Activated T-helper 2 cell treated with anti-CD3 and anti-CD28 coated beads, Interferon-gamma antibody, Interleukin-2, Interleukin-4, amounts not matched to agents 10 μg/mL and 5 μg/mL and 100 μg/mL, durations not matched to agents 14 hours and 24 hours and 36 hours (primary cell): ENCODE measurements at regions not wholly inside any gene's neighbourhood (a gene's known extent, or its start where the extent isn't known, plus 50 kb on each side); places are given as distances from the start of the nearest gene placed in this dataset.

Experiments
- DNase-seq: peaks from one replicate; pipeline ENCODE4 v3.0.0; 2021; ENCODE audit warnings: low spot score
- H3K27ac Mint-ChIP-seq: one replicate; pipeline ENCODE4 v1.8.0; 2021; ENCODE audit warnings: mixed read lengths
- H3K27me3 Mint-ChIP-seq: one replicate; pipeline ENCODE4 v1.8.0; 2021; ENCODE audit warnings: low read depth, mixed read lengths
- H3K36me3 Mint-ChIP-seq: one replicate; pipeline ENCODE4 v1.8.0; 2021; ENCODE audit warnings: low read depth, mixed read lengths
- H3K4me1 Mint-ChIP-seq: one replicate; pipeline ENCODE4 v1.8.0; 2021; ENCODE audit warnings: low read depth, mixed read lengths
- H3K4me3 Mint-ChIP-seq: one replicate; pipeline ENCODE4 v1.8.0; 2021; ENCODE audit warnings: low read depth, mild to moderate bottlenecking, moderate library complexity, mixed read lengths
- H3K9me3 Mint-ChIP-seq: one replicate; pipeline ENCODE4 v1.8.0; 2021; ENCODE audit warnings: mixed read lengths
- intact Hi-C: fragments of 100-400 bp; cut with micrococcal nuclease; formaldehyde crosslinking; loops from one replicate; pipeline ENCODE4 v1.15.1; 2023

DNA sequence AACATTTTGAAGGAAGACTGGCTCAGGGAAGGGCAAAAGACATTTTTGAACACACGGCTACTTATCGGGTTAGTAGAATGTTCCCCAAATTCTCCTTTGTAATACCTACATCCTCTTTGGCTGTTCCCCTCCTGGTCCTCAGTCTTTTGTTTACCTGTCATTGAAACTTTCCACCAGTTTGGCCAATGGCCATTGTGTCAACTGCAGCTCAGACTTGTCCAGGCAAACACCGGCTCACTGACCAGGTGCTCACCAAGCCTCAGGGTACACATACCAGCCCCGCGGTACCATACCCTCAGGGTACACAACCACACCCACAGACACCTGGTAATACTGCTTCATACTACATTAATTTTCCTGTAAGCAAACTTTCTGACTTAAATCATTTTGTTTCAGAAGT lies 84.8 kb upstream of the ZNF648 start:
- no peak overlapping the region for H3K4me3 Mint-ChIP-seq
- no peaks in the 10 kb centered on the region for H3K27me3 Mint-ChIP-seq
- no peak overlapping the region for H3K27ac Mint-ChIP-seq
- peaks cover 27% of the 10 kb centered on the region for H3K4me1 Mint-ChIP-seq
- no peak for DNase-seq
- no peaks in the 10 kb centered on the region for H3K36me3 Mint-ChIP-seq
- intact Hi-C loops, result loop anchor here (10.0 kb wide), 2 partner anchors 99 to 639 kb away; partner anchors contain the start of gene NPL
- no peaks in the 10 kb centered on the region for H3K9me3 Mint-ChIP-seq

DNA sequence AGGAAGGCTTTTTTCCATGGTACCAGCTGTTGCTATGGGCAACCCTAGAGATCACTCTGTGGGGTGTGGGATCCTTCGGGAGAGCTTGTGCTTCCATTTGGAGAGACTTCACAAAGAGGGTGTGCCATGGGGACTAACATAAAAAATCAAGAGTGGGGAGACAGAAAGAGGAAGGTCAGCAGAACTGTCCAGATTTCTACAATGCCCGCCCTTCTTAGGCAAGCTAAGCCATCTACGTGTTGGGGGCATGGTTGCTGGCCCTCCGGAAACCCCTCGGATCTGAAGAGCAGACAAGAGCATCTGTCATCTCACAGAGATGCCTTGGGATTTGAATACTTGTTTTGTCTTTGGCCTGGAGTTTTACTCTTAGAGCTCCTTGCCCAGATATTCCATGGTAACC lies 83.9 kb upstream of the ZNF648 start:
- Mint-ChIP-seq H3K9me3 (no peaks in the 10 kb centered on the region), H3K27me3 (peaks cover 3% of the 10 kb centered on the region), H3K4me1 (peaks cover 27% of the 10 kb centered on the region), H3K36me3 (no peaks in the 10 kb centered on the region), H3K4me3 (no peak overlapping the region), H3K27ac (no peak overlapping the region)
- no peak for DNase-seq
- intact Hi-C loops, result loop anchor here (10.0 kb wide), 2 partner anchors 99 to 639 kb away; partner anchors contain the start of gene NPL

GRCh38 chr1:182144646-182145030 lies 83.1 kb upstream of the ZNF648 start:
- no peak for DNase-seq
- H3K27me3 Mint-ChIP-seq, result peaks cover 3% of the 10 kb centered on the region
- intact Hi-C loops, result loop anchor here (10.0 kb wide), 2 partner anchors 100 to 640 kb away; partner anchors contain the start of gene NPL

DNA sequence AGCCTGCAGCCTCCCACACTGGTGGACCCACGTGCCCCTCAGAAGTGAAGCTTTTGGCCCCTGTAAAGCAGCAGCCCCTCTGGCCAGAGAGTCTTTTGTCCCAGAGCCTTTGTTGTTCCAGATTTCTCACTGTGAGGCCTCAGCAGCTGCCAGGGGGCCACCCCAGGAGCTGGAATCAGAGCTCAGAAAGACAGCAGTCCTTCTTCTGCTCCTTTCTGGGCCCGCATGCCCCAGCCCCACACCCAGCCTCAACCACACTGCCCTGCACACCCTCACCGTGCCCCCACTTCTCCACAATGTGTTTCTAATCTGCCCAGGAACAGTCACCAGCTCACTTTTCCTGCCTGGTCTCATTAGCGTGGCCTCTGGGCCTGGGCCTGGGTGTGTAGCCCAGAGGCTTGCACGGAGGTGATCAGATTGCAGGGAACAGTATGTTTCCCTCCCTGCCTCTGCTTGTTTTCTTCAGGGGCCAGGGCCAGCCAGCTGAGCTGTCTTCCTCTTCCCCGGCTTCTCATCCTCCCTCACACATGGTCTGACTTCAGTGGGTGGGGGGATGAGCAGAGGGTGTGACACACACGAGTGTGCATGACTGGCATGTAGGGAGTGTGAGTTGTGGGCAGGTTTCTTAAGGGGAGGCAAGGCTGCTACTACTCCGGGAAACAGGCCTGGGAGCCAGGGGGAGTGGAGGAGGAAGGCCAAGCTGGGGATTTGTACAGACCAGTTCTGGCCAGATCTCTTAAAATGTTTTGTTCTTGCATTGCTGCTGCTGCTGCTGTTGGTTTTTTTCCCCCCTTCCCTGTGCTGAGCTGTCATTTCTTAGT lies 82.5 kb upstream of the ZNF648 start:
- no peak for DNase-seq
- no peaks in the 10 kb centered on the region for H3K36me3 Mint-ChIP-seq
- peaks cover 5% of the 10 kb centered on the region for H3K27me3 Mint-ChIP-seq
- intact Hi-C loops, result loop anchor here (1.0 to 10.0 kb wide), 5 partner anchors 59 to 641 kb away; partner anchors contain the start of genes GLUL and NPL
- no peaks in the 10 kb centered on the region for H3K9me3 Mint-ChIP-seq
- H3K27ac Mint-ChIP-seq, result no peak overlapping the region
- H3K4me1 Mint-ChIP-seq, result peaks cover 18% of the 10 kb centered on the region
- no peak overlapping the region for H3K4me3 Mint-ChIP-seq

More at GRCh38 chr1:182144646-182145030, 83.1 kb upstream of the ZNF648 start:
- no peaks in the 10 kb centered on the region for H3K36me3 Mint-ChIP-seq
- H3K9me3 Mint-ChIP-seq, result no peaks in the 10 kb centered on the region
- H3K4me3 Mint-ChIP-seq, result no peak overlapping the region
- peaks cover 24% of the 10 kb centered on the region for H3K4me1 Mint-ChIP-seq
- no peak overlapping the region for H3K27ac Mint-ChIP-seq

DNA sequence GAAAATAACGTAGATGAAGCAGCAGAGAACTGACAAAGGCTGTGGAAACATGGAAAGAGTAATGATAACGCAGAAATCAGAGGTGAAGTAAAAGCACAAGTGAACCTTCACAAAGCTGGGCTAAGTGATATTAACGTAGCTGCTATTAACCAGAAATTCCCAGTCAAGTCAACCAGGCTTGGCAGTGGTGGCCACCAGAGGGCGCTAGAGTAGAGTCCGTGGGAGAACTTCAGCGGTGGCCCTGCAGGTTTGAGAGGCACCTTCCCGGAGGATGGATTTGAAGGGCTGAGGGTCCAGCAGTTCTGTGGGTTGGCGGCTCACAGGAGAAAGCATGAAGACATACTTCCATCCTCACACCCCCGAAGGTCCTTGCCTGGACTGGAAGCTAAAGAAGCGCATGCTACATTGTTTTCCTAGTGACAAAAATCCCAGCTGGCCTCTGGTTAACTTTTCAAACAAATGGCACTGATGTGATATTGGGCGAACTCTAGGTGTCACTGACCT lies 81.7 kb upstream of the ZNF648 start:
- Mint-ChIP-seq H3K9me3 (no peaks in the 10 kb centered on the region), H3K27ac (no peak overlapping the region)
- intact Hi-C loops, result loop anchor here (1.0 to 10.0 kb wide), 5 partner anchors 58 to 642 kb away; partner anchors contain the start of genes GLUL and NPL

GRCh38 chr1:182142621-182143020 lies 81.1 kb upstream of the ZNF648 start:
- no peak for DNase-seq
- intact Hi-C loops, result loop anchor here (1.0 to 10.0 kb wide), 5 partner anchors 57 to 642 kb away; partner anchors contain the start of genes GLUL and NPL
- H3K4me1 Mint-ChIP-seq, result peaks cover 12% of the 10 kb centered on the region
- no peaks in the 10 kb centered on the region for H3K36me3 Mint-ChIP-seq
- H3K27ac Mint-ChIP-seq, result no peak overlapping the region
- no peaks in the 10 kb centered on the region for H3K9me3 Mint-ChIP-seq
- no peak overlapping the region for H3K4me3 Mint-ChIP-seq
- peaks cover 10% of the 10 kb centered on the region for H3K27me3 Mint-ChIP-seq

More for the DNA sequence above, 81.7 kb upstream of the ZNF648 start:
- Mint-ChIP-seq H3K4me3 (no peak overlapping the region), H3K4me1 (peaks cover 12% of the 10 kb centered on the region), H3K27me3 (peaks cover 6% of the 10 kb centered on the region), H3K36me3 (no peaks in the 10 kb centered on the region)
- DNase-seq, result peak; percentile 71

DNA sequence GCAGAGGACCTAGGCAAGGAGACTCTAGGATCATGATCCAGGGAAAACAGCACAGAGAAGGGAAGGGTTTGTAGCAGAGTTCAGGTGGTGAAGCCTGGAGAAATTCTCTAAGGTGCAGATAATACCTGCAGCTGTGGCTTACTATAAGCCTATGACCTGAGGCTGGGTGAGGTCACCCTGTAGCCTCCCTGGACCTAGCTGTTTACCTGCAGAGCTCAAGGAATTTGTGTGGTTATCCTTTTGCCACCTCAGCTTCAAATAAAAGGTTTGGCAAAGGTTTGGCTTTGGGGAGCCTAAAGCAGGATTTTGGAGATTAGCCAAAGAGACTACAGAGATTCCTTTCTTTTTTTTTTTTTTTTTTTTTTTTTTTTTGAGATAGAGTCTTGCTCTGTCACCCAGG lies 79.5 kb upstream of the ZNF648 start:
- peaks cover 10% of the 10 kb centered on the region for H3K27me3 Mint-ChIP-seq
- no peak overlapping the region for H3K27ac Mint-ChIP-seq
- H3K4me1 Mint-ChIP-seq, result peaks cover 10% of the 10 kb centered on the region
- no peak for DNase-seq
- intact Hi-C loops, result loop anchor here (10.0 kb wide), 2 partner anchors 104 to 644 kb away; partner anchors contain the start of gene NPL
- no peaks in the 10 kb centered on the region for H3K36me3 Mint-ChIP-seq
- no peak overlapping the region for H3K4me3 Mint-ChIP-seq
- H3K9me3 Mint-ChIP-seq, result no peaks in the 10 kb centered on the region

DNA sequence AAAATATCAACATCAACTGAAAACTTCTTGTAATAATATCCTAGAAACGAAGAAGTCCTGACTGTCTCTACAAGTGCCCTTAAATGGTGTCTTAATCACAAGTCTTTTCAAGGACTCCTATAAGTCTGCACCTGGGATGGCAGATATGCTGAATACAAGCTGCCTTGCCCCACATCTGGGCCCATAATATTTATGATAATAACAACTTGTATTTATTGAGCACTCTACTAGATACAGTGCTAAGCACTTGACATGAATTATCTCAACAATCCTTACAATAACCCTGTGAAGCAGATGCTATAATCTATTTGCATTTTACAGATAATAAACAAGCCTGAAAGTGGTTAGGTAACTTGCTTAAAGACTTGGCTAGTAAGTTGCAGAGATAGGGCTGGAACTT lies 78.0 kb upstream of the ZNF648 start:
- no peak overlapping the region for H3K27ac Mint-ChIP-seq
- no peak overlapping the region for H3K4me3 Mint-ChIP-seq
- H3K27me3 Mint-ChIP-seq, result peaks cover 10% of the 10 kb centered on the region
- no peak for DNase-seq
- peaks cover 2% of the 10 kb centered on the region for H3K4me1 Mint-ChIP-seq
- intact Hi-C loops, result no loop called here
- H3K36me3 Mint-ChIP-seq, result no peaks in the 10 kb centered on the region
- H3K9me3 Mint-ChIP-seq, result peaks cover 14% of the 10 kb centered on the region

GRCh38 chr1:182137546-182137945 lies 76.0 kb upstream of the ZNF648 start:
- Mint-ChIP-seq H3K4me3 (no peak overlapping the region), H3K27ac (no peak overlapping the region), H3K27me3 (peaks cover 10% of the 10 kb centered on the region), H3K9me3 (peaks cover 27% of the 10 kb centered on the region), H3K4me1 (no peaks in the 10 kb centered on the region), H3K36me3 (no peaks in the 10 kb centered on the region)
- intact Hi-C loops, result no loop called here
- DNase-seq, result no peak

DNA sequence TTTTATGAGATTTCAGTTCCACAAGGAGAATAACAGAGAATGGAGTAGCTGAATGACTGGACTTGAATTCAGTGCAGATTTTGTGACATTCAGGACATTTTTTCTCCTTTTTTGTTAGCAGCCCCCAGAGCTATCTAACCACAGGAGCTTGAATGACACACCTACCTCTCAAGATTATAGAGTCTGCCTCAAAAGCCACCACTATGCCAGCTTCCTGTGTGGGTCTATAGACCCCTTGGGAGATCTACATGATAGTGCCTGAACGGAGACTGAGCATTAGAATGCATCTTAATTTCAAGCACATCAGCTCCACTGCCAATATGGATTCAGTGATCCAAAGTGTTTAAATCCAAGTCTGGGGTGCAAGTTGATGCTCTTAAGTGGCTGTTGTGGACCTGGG lies 74.4 kb upstream of the ZNF648 start:
- Mint-ChIP-seq H3K27ac (no peak overlapping the region), H3K27me3 (peaks cover 10% of the 10 kb centered on the region), H3K4me1 (no peaks in the 10 kb centered on the region), H3K9me3 (peaks cover 27% of the 10 kb centered on the region), H3K36me3 (no peaks in the 10 kb centered on the region), H3K4me3 (no peak overlapping the region)
- no peak for DNase-seq
- intact Hi-C loops, result no loop called here

- Mint-ChIP-seq H3K4me3 (no peak overlapping the region), H3K36me3 (no peaks in the 10 kb centered on the region), H3K9me3 (peaks cover 27% of the 10 kb centered on the region), H3K27ac (no peak overlapping the region), H3K27me3 (peaks cover 7% of the 10 kb centered on the region), H3K4me1 (no peaks in the 10 kb centered on the region)
- no peak for DNase-seq
- intact Hi-C loops, result no loop called here
Observed at GRCh38 chr1:182134257-182134656, 72.7 kb upstream of the ZNF648 start.

GRCh38 chr1:182133181-182133580 lies 71.7 kb upstream of the ZNF648 start:
- peaks cover 4% of the 10 kb centered on the region for H3K27me3 Mint-ChIP-seq
- H3K36me3 Mint-ChIP-seq, result no peaks in the 10 kb centered on the region
- peaks cover 27% of the 10 kb centered on the region for H3K9me3 Mint-ChIP-seq
- no peaks in the 10 kb centered on the region for H3K4me1 Mint-ChIP-seq
- no peak for DNase-seq
- H3K4me3 Mint-ChIP-seq, result no peak overlapping the region
- intact Hi-C loops, result no loop called here
- no peak overlapping the region for H3K27ac Mint-ChIP-seq

GRCh38 chr1:182129398-182129797 lies 67.9 kb upstream of the ZNF648 start:
- no peak overlapping the region for H3K4me3 Mint-ChIP-seq
- peaks cover 9% of the 10 kb centered on the region for H3K27me3 Mint-ChIP-seq
- H3K4me1 Mint-ChIP-seq, result no peaks in the 10 kb centered on the region
- intact Hi-C loops, result no loop called here
- no peaks in the 10 kb centered on the region for H3K36me3 Mint-ChIP-seq
- no peak overlapping the region for H3K27ac Mint-ChIP-seq
- DNase-seq, result no peak
- H3K9me3 Mint-ChIP-seq, result peaks cover 12% of the 10 kb centered on the region
